ENCODE measurements at regions not wholly inside any gene's neighbourhood (a gene's known extent, or its start where the extent isn't known, plus 50 kb on each side); places are given as distances from the start of the nearest gene placed in this dataset.

DNA sequence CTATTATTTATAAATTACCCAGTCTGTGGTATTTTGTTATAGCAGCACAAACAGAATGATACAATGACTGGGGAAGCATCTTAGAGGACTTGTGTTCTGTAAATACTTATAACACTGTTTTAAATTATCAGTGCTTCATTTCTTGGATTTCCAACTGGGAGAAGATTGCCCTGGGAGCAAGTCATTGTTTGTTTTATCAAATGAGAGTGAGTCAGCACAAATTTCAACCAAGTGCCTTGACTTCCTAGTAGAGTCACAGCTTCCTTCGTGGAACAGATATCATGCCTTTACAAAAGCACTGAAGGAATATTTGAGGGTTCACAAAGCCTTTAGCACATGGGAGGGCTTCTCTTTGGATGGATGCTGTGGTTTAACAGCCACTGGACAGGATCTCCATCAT is 234.1 kb downstream of the KTN1 start:
- no peaks in the 10 kb centered on the region for H3K4me1 ChIP-seq
- no peak overlapping the region for H3K27ac ChIP-seq
- TF ChIP-seq, protein P1, sequence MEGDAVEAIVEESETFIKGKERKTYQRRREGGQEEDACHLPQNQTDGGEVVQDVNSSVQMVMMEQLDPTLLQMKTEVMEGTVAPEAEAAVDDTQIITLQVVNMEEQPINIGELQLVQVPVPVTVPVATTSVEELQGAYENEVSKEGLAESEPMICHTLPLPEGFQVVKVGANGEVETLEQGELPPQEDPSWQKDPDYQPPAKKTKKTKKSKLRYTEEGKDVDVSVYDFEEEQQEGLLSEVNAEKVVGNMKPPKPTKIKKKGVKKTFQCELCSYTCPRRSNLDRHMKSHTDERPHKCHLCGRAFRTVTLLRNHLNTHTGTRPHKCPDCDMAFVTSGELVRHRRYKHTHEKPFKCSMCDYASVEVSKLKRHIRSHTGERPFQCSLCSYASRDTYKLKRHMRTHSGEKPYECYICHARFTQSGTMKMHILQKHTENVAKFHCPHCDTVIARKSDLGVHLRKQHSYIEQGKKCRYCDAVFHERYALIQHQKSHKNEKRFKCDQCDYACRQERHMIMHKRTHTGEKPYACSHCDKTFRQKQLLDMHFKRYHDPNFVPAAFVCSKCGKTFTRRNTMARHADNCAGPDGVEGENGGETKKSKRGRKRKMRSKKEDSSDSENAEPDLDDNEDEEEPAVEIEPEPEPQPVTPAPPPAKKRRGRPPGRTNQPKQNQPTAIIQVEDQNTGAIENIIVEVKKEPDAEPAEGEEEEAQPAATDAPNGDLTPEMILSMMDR (IDR thresholded peaks at IDR 0.05): no peak
- no peak for TF ChIP-seq POLR2A (IDR thresholded peaks at IDR 0.05)
- no peaks in the 10 kb centered on the region for H3K27me3 ChIP-seq
- no peaks in the 10 kb centered on the region for H3K36me3 ChIP-seq
- intact Hi-C loops (cut with DNase I; ENCODE audit: low total_unique reads): no loop called here
- no peaks in the 10 kb centered on the region for H3K9me3 ChIP-seq
- no peak overlapping the region for H3K4me3 ChIP-seq
- no peak for DNase-seq

DNA sequence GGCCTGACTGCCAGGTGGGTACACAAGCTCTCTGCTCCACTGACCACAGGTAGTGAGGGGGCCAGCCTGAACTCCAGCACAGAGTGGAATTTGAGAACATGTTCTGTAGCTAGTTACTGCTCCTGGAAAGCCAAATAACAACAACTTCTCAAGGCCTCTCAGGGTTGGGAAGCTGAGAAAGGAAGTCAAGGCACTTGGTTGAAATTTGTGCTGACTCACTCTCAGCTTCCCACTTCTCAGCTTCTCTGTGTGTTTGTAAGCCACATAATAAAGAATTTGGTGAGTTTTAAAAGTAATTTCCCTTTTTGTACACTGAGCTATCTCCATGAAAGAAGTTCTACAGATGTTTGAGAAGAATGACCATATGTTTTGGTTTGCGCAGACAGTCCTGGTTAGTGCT is 234.9 kb downstream of the KTN1 start:
- Histone ChIP-seq H3K36me3 (no peaks in the 10 kb centered on the region), H3K4me3 (no peak overlapping the region), H3K4me1 (no peaks in the 10 kb centered on the region), H3K27me3 (no peaks in the 10 kb centered on the region), H3K9me3 (no peaks in the 10 kb centered on the region), H3K27ac (no peak overlapping the region)
- no peak for DNase-seq
- intact Hi-C loops (cut with DNase I; ENCODE audit: low total_unique reads): no loop called here
- TF ChIP-seq POLR2A (IDR thresholded peaks at IDR 0.05): no peak
- TF ChIP-seq, protein P1 (IDR thresholded peaks at IDR 0.05): no peak

DNA sequence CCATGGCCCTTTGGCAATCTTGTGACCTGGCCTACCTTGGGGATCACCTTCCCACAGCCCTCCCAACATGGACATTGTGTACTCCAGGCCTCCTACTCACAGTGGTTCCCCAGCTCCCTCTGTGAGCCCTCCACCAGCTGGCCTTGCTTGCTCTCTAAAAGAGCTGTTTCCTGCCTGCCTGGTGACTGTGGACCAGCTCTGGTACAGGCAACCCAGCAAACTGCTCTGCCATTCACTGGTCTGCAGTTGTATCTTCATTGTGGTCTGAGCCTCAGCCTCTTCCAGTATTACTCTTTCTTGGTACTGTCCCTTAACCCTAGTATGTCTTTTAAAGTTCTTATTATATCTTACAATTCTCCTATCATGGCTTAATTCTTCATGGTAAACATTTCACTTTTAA is 236.2 kb downstream of the KTN1 start:
- no peak for TF ChIP-seq POLR2A (IDR thresholded peaks at IDR 0.05)
- TF ChIP-seq, protein P1 (IDR thresholded peaks at IDR 0.05): no peak
- no peaks in the 10 kb centered on the region for H3K27me3 ChIP-seq
- no peak overlapping the region for H3K4me3 ChIP-seq
- H3K36me3 ChIP-seq: no peaks in the 10 kb centered on the region
- no peaks in the 10 kb centered on the region for H3K9me3 ChIP-seq
- no peaks in the 10 kb centered on the region for H3K4me1 ChIP-seq
- no peak for DNase-seq
- no peak overlapping the region for H3K27ac ChIP-seq
- intact Hi-C loops (cut with DNase I; ENCODE audit: low total_unique reads): no loop called here

DNA sequence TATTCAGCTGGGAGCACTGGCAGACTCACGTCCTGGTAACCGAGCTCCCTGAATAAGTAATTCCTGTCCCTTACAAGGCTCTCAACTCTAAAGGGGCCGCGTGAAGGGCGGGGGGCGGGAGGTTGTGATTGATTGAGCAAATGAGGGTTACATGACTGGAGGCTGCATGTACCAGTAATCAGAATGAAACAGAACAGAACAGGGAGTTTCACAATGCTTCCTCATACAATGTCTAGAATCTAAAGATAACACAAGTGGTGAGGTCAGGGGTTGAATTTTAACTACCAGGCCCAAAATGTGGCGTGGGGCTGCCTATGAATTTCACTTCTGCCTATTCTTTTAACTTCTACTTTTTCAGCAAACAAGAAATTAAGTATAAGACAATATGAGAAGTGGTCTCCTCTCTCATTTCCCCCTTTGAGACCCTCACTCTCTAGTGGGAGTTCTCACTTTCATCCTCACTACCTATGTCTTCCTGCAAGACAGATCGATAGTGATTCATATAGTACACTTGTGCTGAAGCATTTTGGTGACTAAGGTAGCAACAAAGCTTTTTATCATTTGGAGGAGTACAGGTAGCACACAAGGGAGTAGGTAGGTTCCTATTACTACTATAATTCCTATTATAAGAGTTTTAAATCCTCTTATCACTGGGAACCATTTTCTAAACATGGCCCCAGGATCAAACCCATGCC is 239.8 kb downstream of the KTN1 start:
- Histone ChIP-seq H3K27me3 (no peaks in the 10 kb centered on the region), H3K9me3 (no peaks in the 10 kb centered on the region), H3K4me1 (no peaks in the 10 kb centered on the region), H3K27ac (no peak overlapping the region), H3K36me3 (no peaks in the 10 kb centered on the region), H3K4me3 (no peak overlapping the region)
- no peak for DNase-seq
- TF ChIP-seq POLR2A (IDR thresholded peaks at IDR 0.05): no peak
- intact Hi-C loops (cut with DNase I; ENCODE audit: low total_unique reads): no loop called here

DNA sequence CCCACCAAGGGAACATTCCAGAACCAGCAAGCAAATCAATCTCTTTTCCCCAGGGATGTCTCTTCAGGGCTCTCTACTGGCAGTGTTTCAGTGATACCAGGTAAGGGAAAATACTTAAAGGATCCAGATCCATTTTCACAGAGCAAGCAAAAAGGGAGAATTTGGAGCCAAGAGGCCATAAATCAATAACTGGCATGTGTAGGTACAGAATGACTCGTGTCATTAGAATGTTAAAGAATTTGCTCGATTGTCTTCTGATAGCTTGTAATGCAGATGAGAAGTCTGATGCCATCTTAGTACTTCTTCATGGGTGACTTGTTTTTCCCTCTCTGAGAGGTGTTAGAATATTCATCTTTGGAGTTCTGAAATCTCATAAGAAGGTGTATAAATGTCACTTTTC is 242.9 kb downstream of the KTN1 start:
- TF ChIP-seq POLR2A (IDR thresholded peaks at IDR 0.05): no peak
- TF ChIP-seq, protein P1 (IDR thresholded peaks at IDR 0.05): no peak
- intact Hi-C loops (cut with DNase I; ENCODE audit: low total_unique reads): no loop called here
- no peak overlapping the region for H3K27ac ChIP-seq
- H3K4me3 ChIP-seq: no peak overlapping the region
- H3K4me1 ChIP-seq: no peaks in the 10 kb centered on the region
- no peak for DNase-seq
- no peaks in the 10 kb centered on the region for H3K9me3 ChIP-seq
- H3K36me3 ChIP-seq: no peaks in the 10 kb centered on the region
- H3K27me3 ChIP-seq: no peaks in the 10 kb centered on the region

Data from uterus (tissue), 3 donors.